IMR-90 (cell line): ENCODE measurements at regions not wholly inside any gene's neighbourhood (a gene's known extent, or its start where the extent isn't known, plus 50 kb on each side); places are given as distances from the start of the nearest gene placed in this dataset.

Experiments
- ATAC-seq: fragments of 200-7000 bp; cut with Tn5 transposase; 2 replicates; pipeline ENCODE4 v1.9.1; 2020; ENCODE audit warnings: low read depth, mild to moderate bottlenecking, moderate library complexity
- BruUV-seq: library from RNA; stranded (reverse); fragments of 400-500 nt; replicated peaks from 2 replicates; lab custom pipeline; 2021; lab: Mats Ljungman, UMichigan
- CTCF ChIA-PET: fragments of 300-600 bp; formaldehyde crosslinking; extraction: SDS; loops from one replicate; lab custom pipeline; 2021; ENCODE audit warnings: antibody characterized with exemption; lab: Yijun Ruan, JAX
- POLR2A ChIA-PET: fragments of 300-600 bp; sonication (Branson Sonifier 250); formaldehyde crosslinking; loops from one replicate; lab custom pipeline; 2022; ENCODE audit warnings: antibody characterized with exemption; ENCODE audit not compliant: unreplicated experiment; lab: Charles Lee
- DNase-seq: peaks from one replicate; pipeline ENCODE4 v3.0.0; 2013
- H2AFZ ChIP-seq: replicated peaks from 2 replicates; pipeline ENCODE3; 2013; ENCODE audit warnings: low read length, mild to moderate bottlenecking; ENCODE audit not compliant: poor library complexity
- H2AK5ac ChIP-seq: 2 replicates; pipeline ENCODE4 v1.6.1; 2013; ENCODE audit warnings: low read depth, low read length, inconsistent platforms
- H2AK9ac ChIP-seq: replicated peaks from 2 replicates; pipeline ENCODE3; 2013; ENCODE audit warnings: mild to moderate bottlenecking, low read depth, low read length, moderate library complexity; ENCODE audit not compliant: poor library complexity
- H2BK120ac ChIP-seq: 2 replicates; pipeline ENCODE4 v1.6.1; 2013; ENCODE audit warnings: low read depth, low read length, inconsistent platforms
- H2BK15ac ChIP-seq: 3 replicates; pipeline ENCODE4 v1.6.1; 2013; ENCODE audit warnings: low read depth, low read length, inconsistent platforms
- H2BK20ac ChIP-seq: 2 replicates; pipeline ENCODE4 v1.6.1; 2013; ENCODE audit warnings: low read depth, mild to moderate bottlenecking, inconsistent platforms, low read length, moderate library complexity
- H2BK5ac ChIP-seq: 2 replicates; pipeline ENCODE4 v1.6.1; 2013; ENCODE audit warnings: mild to moderate bottlenecking, low read depth, low read length, inconsistent platforms; ENCODE audit not compliant: poor library complexity, severe bottlenecking
- H3K14ac ChIP-seq: replicated peaks from 2 replicates; pipeline ENCODE4 v1.6.1; 2013; ENCODE audit warnings: low read depth, low read length, inconsistent platforms
- H3K18ac ChIP-seq: 2 replicates; pipeline ENCODE4 v1.6.1; 2013; ENCODE audit warnings: low read depth, low read length, control low read depth
- H3K23ac ChIP-seq: 2 replicates; pipeline ENCODE4 v1.6.1; 2013; ENCODE audit warnings: low read depth, low read length, inconsistent platforms
- H3K27ac ChIP-seq: 2 replicates; pipeline ENCODE4 v1.5.1; 2013; ENCODE audit warnings: mild to moderate bottlenecking, control low read depth, low read length; ENCODE audit not compliant: insufficient read depth
- H3K27me3 ChIP-seq: 2 replicates; pipeline ENCODE4 v1.6.1; 2013; ENCODE audit warnings: low read length; ENCODE audit not compliant: control insufficient read depth, insufficient read depth
- H3K36me3 ChIP-seq: 2 replicates; pipeline ENCODE4 v1.6.1; 2013; ENCODE audit warnings: low read length, mixed read lengths; ENCODE audit not compliant: control insufficient read depth, insufficient read depth
- H3K4ac ChIP-seq: 2 replicates; pipeline ENCODE4 v1.6.1; 2013; ENCODE audit warnings: low read depth, low read length, inconsistent platforms
- H3K4me1 ChIP-seq: 2 replicates; pipeline ENCODE4 v1.6.1; 2013; ENCODE audit warnings: low read length, mixed read lengths; ENCODE audit not compliant: control insufficient read depth, insufficient read depth
- H3K4me2 ChIP-seq: 2 replicates; pipeline ENCODE4 v1.6.1; 2013; ENCODE audit warnings: low read depth, mild to moderate bottlenecking, control low read depth, low read length, moderate library complexity
- H3K4me3 ChIP-seq: 2 replicates; pipeline ENCODE4 v1.5.1; 2013; ENCODE audit warnings: low read depth, mild to moderate bottlenecking, control low read depth, low read length, moderate library complexity; ENCODE audit not compliant: insufficient read depth
- H3K56ac ChIP-seq: 2 replicates; pipeline ENCODE4 v1.6.1; 2013; ENCODE audit warnings: low read length, inconsistent platforms; ENCODE audit not compliant: insufficient read depth; ENCODE audit errors: extremely low read depth
- H3K79me1 ChIP-seq, 2 experiments: 2 replicates each; pipeline ENCODE4 v1.6.1; 2013; ENCODE audit warnings: low read length in 2 of 2, inconsistent platforms in 1 of 2, low read depth in 1 of 2
- H3K9ac ChIP-seq: 2 replicates; pipeline ENCODE4 v1.6.1; 2013; ENCODE audit warnings: low read depth, low read length, control low read depth
- H3K9me1 ChIP-seq: 2 replicates; pipeline ENCODE4 v1.6.1; 2013; ENCODE audit warnings: low read length, inconsistent platforms; ENCODE audit not compliant: insufficient read depth
- H3K9me3 ChIP-seq: 2 replicates; pipeline ENCODE4 v1.6.1; 2013; ENCODE audit warnings: low read length; ENCODE audit not compliant: control insufficient read depth, insufficient read depth
- H4K20me1 ChIP-seq: 2 replicates; pipeline ENCODE4 v1.6.1; 2013; ENCODE audit warnings: low read length, inconsistent platforms; ENCODE audit not compliant: insufficient read depth
- H4K5ac ChIP-seq: 2 replicates; pipeline ENCODE4 v1.6.1; 2013; ENCODE audit warnings: mild to moderate bottlenecking, low read depth, low read length, control low read depth
- H4K8ac ChIP-seq, 2 experiments: 2 replicates each; pipeline ENCODE4 v1.6.1; 2013; ENCODE audit warnings: low read depth in 2 of 2, low read length in 2 of 2, control low read depth in 1 of 2, inconsistent platforms in 1 of 2
- H4K91ac ChIP-seq: 2 replicates; pipeline ENCODE4 v1.6.1; 2013; ENCODE audit warnings: low read depth, low read length, inconsistent platforms; ENCODE audit not compliant: insufficient read depth
- BHLHE40 ChIP-seq: fragments of 150-350 bp; IDR thresholded peaks from 2 replicates; pipeline ENCODE4 v1.6.1; 2016; ENCODE audit warnings: mild to moderate bottlenecking, low read depth, low read length
- MXI1 ChIP-seq: IDR thresholded peaks from 2 replicates; pipeline ENCODE4 v1.6.1; 2012; ENCODE audit warnings: low read depth, mild to moderate bottlenecking, low read length, moderate library complexity, borderline replicate concordance
- RAD21 ChIP-seq: IDR thresholded peaks from 2 replicates; pipeline ENCODE4 v1.6.1; 2012; ENCODE audit warnings: low read length, improper control_type of control experiment
- RCOR1 ChIP-seq: IDR thresholded peaks from 2 replicates; pipeline ENCODE4 v1.6.1; 2012; ENCODE audit warnings: mild to moderate bottlenecking, low read length, improper control_type of control experiment; ENCODE audit not compliant: insufficient replicate concordance
- USF2 ChIP-seq: fragments of 150-350 bp; IDR thresholded peaks from 2 replicates; pipeline ENCODE4 v1.6.1; 2017; ENCODE audit warnings: mild to moderate bottlenecking, antibody characterized with exemption, low read length, low read depth
- WGBS, 2 experiments: methylation state at CpG; one replicate each; pipeline versions ENCODE4 v1.1.5 to v1.1.7; 2013; ENCODE audit warnings: missing lambda C conversion rate in 2 of 2; ENCODE audit not compliant: insufficient read length in 1 of 2; ENCODE audit errors: extremely low coverage in 2 of 2; 5-methylcytosine and 5-hydroxymethylcytosine counted together
- dilution Hi-C: fragments of 300-500 bp; cut with HindIII; formaldehyde crosslinking; loops from one replicate; pipeline ENCODE4 v1.14.3; 2018; ENCODE audit warnings: low sequenced_read_pairs; ENCODE audit not compliant: unreplicated experiment
- in situ Hi-C: fragments of 300-500 bp; cut with MboI; formaldehyde crosslinking; loops from 3 replicates; pipeline ENCODE4 v1.14.3; 2019; ENCODE audit warnings: low sequenced_read_pairs, inconsistent platforms, mixed read lengths
- intact Hi-C: fragments of 100-400 bp; cut with micrococcal nuclease; formaldehyde crosslinking; loops from 2 replicates; pipeline ENCODE4 v1.10.0; 2022
- TF ChIP-seq, protein P1 (sequence below): conservative IDR thresholded peaks from 2 replicates; pipeline ENCODE4 v1.5.1; 2012; ENCODE audit warnings: mild to moderate bottlenecking, low read depth, low read length, improper control_type of control experiment

DNA sequence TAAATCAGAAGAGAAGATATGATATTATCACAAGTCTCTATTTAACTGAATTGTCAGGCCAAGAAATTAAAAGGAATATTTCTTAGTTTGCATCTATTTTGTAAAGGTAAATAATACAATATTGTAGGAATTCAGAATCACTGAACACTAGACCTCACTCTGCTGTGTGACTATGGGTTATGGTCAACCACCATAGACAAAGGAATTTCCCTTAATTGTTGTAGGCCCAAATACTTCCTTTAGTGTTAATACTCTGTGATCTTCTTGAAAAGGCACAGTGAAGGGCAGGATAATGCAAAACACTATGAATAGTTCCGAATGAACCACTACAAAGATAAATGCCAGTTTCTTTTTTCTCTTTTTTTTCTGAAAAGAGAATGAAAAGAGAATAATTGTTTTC is 162.3 kb downstream of the TUSC7 start:
- H2BK120ac ChIP-seq, result no peak overlapping the region
- H2BK15ac ChIP-seq, result no peak overlapping the region
- in situ Hi-C loops (loop anchor here (25.0 kb wide), 1 partner anchor 840 kb away; no protein-coding TSS in a partner anchor), dilution Hi-C loops (no loop called here), intact Hi-C loops (no loop called here)
- no peak overlapping the region for H3K4ac ChIP-seq
- no peaks in the 10 kb centered on the region for H3K9me1 ChIP-seq
- no peaks in the 10 kb centered on the region for H3K36me3 ChIP-seq
- H3K56ac ChIP-seq, result no peak overlapping the region
- no peak overlapping the region for H3K4me3 ChIP-seq
- no peaks in the 10 kb centered on the region for H3K4me1 ChIP-seq
- no peaks in the 10 kb centered on the region for H3K79me1 ChIP-seq
- no peak overlapping the region for H2AK9ac ChIP-seq
- TF ChIP-seq, protein P1, sequence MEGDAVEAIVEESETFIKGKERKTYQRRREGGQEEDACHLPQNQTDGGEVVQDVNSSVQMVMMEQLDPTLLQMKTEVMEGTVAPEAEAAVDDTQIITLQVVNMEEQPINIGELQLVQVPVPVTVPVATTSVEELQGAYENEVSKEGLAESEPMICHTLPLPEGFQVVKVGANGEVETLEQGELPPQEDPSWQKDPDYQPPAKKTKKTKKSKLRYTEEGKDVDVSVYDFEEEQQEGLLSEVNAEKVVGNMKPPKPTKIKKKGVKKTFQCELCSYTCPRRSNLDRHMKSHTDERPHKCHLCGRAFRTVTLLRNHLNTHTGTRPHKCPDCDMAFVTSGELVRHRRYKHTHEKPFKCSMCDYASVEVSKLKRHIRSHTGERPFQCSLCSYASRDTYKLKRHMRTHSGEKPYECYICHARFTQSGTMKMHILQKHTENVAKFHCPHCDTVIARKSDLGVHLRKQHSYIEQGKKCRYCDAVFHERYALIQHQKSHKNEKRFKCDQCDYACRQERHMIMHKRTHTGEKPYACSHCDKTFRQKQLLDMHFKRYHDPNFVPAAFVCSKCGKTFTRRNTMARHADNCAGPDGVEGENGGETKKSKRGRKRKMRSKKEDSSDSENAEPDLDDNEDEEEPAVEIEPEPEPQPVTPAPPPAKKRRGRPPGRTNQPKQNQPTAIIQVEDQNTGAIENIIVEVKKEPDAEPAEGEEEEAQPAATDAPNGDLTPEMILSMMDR, result no peak
- TF ChIP-seq USF2 (no peak), RCOR1 (no peak), RAD21 (no peak), BHLHE40 (no peak), MXI1 (no peak)
- no peak overlapping the region for H4K8ac ChIP-seq
- H3K18ac ChIP-seq, result no peak overlapping the region
- H4K5ac ChIP-seq, result no peak overlapping the region
- no peak overlapping the region for H3K27ac ChIP-seq
- H3K23ac ChIP-seq, result no peak overlapping the region
- no peak overlapping the region for H2AFZ ChIP-seq
- no peaks in the 10 kb centered on the region for H4K20me1 ChIP-seq
- no peak overlapping the region for H4K91ac ChIP-seq
- H3K27me3 ChIP-seq, result no peaks in the 10 kb centered on the region
- CTCF ChIA-PET, result no interaction called here
- H3K9me3 ChIP-seq, result no peaks in the 10 kb centered on the region
- no CpG with 5 or more reads among the region's 1 CpG for WGBS, 2 experiments
- H3K9ac ChIP-seq, result no peak overlapping the region
- POLR2A ChIA-PET, result no interaction called here
- no peak overlapping the region for H2BK5ac ChIP-seq
- H2BK20ac ChIP-seq, result no peak overlapping the region
- no peak overlapping the region for H2AK5ac ChIP-seq
- ATAC-seq (no peak), DNase-seq (no peak)
- no TSS peak for BruUV-seq
- H3K4me2 ChIP-seq, result no peak overlapping the region
- H3K14ac ChIP-seq, result no peak overlapping the region
